22Rv1 (cell line): ENCODE measurements at regions not wholly inside any gene's neighbourhood (a gene's known extent, or its start where the extent isn't known, plus 50 kb on each side); places are given as distances from the start of the nearest gene placed in this dataset.

ENCODE experiments used
- ZFX ChIP-seq: fragments of 450-650 bp; IDR thresholded peaks from 2 replicates; pipeline ENCODE4 v1.6.1; 2017; ENCODE audit warnings: antibody characterized with exemption, borderline replicate concordance
- TF ChIP-seq, protein P1 (sequence below): fragments of 450-650 bp; IDR thresholded peaks from 2 replicates; pipeline ENCODE4 v1.5.1; 2017; ENCODE audit warnings: mild to moderate bottlenecking

DNA sequence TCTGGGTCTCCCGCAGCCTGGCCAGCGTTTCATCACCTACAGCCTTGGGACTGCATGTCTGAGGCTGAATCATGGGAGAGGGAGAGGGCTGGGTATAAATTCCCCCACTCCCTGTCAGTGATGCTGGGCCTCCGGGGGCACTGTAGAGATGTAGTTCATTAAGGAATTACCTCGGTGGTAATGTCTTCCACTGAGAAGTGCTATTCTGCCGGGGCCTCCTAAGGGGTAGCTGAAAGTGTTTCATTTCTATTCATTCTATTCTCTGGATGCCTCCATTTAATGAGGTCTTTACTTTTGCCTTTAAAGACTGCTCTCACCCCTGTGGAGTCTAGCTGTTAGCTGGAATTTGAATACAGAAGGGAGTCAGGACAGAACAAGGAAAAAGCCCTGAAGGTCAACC is 116.4 kb upstream of the HS3ST4 start:
- TF ChIP-seq, protein P1, sequence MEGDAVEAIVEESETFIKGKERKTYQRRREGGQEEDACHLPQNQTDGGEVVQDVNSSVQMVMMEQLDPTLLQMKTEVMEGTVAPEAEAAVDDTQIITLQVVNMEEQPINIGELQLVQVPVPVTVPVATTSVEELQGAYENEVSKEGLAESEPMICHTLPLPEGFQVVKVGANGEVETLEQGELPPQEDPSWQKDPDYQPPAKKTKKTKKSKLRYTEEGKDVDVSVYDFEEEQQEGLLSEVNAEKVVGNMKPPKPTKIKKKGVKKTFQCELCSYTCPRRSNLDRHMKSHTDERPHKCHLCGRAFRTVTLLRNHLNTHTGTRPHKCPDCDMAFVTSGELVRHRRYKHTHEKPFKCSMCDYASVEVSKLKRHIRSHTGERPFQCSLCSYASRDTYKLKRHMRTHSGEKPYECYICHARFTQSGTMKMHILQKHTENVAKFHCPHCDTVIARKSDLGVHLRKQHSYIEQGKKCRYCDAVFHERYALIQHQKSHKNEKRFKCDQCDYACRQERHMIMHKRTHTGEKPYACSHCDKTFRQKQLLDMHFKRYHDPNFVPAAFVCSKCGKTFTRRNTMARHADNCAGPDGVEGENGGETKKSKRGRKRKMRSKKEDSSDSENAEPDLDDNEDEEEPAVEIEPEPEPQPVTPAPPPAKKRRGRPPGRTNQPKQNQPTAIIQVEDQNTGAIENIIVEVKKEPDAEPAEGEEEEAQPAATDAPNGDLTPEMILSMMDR = no peak
- no peak for TF ChIP-seq ZFX
